Embryonic facial prominence (tissue), 1 donor: ENCODE measurements at regions not wholly inside any gene's neighbourhood (a gene's known extent, or its start where the extent isn't known, plus 50 kb on each side); places are given as distances from the start of the nearest gene placed in this dataset.

ENCODE experiments used
- DNase-seq: peaks from one replicate; pipeline ENCODE4 v3.0.0-alpha.2; 2016; ENCODE audit errors: extremely low spot score

DNA sequence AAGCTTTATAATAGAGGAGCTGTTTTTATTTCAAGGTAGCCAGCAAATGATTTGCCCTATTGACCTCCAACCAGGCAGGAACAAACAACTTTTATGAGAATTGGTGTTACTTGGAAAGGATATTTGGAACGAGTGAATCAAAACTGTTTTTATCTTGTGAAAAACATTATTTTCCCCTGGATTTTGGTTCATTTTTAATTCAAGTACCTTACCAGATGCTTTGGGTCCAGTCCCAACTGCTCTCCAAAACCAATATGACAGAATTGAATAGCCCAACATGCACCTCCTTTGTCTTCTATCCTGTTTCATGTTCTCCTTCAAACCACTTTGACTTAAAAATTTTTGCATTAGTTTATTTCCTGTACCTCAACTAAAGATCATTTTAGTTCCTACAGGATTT lies 178.6 kb upstream of the RBMS1 start:
- no peak for DNase-seq

DNA sequence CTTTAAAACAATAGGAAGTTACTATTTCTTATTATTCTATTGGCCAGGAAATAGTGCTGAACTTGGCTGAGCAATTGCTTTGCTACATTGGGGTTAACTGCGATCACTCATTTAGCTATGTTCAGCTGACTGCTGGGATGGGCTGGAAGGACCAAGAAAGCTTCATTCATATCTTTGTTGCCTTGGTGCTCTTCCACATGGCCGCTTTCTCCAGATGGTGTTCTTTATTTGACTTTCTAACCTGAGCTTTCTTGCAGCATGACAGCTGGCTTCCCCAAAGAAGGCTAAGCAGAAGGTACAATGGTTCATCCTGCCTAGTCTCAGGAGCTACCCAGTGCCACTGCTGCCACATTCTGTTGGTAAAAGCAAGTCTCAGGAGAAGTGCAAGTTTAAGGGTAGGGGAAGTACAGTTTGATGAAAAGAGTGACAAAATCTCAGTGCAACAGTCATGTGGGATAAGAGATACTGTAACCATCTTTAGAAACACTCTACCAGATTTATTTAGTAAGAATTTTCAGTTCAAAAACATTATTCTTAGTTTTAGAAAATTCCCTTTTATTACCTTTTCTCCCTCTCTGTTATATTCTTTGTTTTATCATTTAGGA lies 180.6 kb upstream of the RBMS1 start:
- no peak for DNase-seq

DNA sequence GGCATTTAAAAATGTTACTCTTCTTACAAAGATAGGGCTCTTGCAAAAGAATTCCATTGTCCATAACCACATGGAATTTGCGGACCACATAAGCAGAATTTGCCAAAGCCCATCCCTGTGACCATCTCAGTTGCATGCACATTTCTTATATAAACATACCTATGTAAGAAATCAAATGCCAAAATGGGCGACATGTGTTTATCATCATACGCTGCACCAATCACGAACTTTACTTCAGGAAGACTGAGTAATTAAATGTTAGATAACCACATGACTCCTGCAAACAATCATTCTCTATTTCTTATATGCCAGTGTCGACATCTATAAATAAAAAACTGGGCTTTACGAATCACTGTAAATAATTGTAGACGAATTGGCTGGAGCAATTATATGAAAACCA lies 186.1 kb upstream of the RBMS1 start:
- no peak for DNase-seq

DNA sequence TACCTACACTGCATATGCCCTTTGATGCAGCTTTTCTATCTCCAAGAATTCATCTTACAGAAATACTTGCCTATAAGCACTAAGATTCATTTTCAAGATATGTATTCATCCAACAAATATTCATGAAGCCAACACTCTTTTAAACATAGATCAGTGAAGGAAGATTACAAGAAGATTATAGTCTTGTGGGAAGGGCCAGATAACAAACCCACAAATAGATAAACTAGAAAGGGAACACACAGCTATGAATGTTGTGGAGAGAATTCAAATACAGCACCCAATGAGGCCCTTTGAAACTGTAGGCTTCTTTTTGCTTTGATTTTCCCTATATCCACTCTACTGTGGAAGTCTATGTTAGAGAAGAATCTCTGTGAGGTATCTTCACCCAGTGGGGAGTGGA lies 186.7 kb upstream of the RBMS1 start:
- no peak for DNase-seq

DNA sequence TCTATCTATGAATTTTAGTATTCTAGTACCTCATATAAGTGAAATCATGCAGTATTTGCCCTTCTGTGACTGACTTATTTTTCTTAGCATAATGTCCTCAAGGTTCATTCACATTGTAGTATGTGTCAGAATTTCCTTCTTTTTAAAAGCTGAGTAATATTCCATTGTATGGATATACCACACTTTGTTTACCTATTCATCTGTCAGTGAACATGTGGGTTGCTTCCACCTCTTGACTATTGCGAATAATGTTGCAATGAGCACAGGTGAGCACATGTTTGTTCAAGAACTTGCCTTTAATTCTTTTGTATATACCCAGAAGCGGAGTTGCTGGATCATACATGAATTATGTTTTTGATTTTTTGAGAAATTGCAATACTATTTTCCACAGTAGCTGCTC lies 187.4 kb upstream of the RBMS1 start:
- DNase-seq: no peak

DNA sequence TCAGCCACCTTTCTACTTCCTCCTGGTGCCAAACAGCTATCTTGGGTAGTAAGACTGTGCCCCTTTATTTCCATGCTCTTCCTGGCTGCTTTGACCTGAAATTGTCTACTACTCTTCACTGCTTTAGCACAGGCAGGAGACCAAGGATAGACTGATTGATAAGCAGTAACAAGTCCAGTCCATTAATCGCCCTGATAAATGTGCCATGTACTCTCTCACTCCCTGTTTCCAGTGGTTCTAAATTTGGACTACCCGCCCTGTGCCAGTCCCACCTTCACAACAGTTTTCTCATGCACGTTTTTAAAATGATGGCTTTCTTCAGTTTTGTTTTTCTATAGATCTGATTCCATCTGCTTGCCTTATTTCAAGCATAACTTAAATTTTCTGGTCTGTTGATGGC lies 189.6 kb upstream of the RBMS1 start:
- DNase-seq: no peak

DNA sequence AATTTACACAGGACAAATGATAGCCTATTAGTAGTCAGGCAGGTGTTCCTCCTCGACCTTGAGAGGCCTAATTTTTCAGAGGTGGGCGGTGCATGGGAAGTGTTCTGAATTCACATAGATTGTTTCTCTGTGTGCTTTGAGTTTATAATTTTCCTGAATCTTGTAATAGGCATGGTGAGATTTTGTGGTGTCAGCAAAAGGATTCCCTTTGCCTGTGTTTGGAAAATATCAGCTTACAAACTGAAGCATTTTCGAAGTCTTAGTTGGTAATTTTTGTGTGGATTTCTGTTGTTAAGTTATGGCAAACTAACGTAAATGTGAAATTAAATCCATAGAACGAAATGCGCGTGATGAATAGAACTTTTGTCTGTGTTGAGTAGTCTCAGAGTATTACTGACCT lies 194.0 kb upstream of the RBMS1 start:
- no peak for DNase-seq

DNA sequence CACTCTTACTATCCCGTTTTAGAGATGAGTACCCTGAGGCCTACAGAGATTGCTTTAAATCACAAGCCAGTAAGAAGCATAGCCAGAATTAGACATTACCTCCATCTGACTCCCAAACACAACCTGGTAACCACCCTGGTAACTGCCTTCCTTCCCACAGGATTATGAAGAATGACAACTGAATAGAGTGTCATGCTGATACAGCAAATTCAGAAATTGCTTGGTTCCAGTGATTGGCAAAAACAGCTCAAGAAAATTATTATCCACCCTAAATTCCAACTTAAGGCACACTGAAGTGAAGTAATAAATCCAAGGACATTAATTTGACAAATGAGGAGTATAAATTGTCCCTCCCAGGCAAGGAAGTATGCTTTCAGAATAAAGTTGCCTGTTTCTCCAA lies 195.8 kb upstream of the RBMS1 start:
- no peak for DNase-seq

DNA sequence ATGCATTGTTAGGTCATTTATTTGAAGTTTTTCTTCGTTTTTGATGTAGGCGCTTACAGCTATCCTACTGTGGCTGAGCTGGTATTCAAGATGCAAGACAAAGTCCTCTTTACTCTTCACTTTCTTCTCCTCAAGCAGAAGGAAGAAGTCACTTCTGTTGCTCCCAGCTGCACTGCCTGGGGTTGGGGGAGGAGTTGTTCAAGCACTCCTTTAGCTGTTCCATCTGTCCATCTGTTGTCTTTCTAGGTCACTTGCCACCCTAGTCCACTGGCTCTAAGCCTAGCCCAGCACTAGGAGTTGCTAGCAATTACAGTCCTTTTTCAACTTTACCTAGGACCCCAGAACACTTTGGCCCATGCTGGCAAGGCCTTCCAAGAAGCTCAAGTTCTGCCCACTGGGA lies 200.6 kb upstream of the RBMS1 start:
- DNase-seq: no peak

DNA sequence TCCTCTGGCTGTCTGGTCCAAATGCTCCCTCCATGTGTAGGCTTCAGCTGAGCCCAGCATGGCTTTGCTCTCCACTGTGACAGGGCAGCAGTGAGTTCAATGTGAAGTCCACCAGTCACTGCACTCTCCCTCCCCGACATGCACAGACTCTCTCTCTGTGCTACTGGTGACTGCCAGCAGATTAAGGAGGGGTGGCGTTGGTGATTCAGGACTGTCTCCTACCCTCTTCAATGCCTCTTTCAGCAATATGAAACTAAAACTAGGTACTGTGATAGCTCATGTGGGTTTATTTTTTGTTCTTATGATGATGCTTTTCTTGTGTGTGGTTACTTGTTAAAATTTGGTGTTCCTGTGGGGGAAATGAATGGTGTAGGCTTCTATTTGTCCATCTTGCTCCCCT lies 201.0 kb upstream of the RBMS1 start:
- DNase-seq: no peak

DNA sequence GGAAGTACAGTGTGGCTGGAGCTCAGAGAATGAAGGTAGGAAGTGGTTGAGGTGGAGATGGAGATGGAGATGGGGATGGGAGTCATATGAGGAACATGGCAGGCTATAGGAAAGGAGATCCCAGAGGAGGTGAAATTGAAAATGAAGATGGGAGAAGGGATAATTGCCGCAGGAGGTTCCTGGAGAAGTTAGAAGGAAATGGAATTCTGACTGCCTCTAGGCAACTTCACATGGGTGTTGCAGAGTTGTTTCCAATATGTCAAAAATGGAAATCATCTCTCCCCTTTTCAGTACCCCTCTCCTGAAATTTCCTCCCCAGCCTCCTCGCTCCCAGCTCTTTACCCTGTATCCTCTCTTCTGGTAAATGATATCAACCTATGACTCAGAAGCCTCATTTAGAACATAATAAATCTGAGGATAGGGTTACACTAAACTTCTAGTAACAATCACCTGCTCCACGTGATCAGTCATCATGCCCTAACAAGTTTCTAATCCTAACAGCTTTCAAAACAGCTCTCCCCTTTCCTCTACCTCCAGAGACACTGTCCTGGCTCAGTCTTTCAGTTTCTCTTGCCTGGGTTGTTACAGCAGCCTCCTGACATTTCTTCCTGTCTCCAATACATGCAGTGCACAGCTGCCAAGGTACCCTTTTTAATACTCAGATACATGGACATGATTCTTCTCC lies 201.9 kb upstream of the RBMS1 start:
- no peak for DNase-seq

DNA sequence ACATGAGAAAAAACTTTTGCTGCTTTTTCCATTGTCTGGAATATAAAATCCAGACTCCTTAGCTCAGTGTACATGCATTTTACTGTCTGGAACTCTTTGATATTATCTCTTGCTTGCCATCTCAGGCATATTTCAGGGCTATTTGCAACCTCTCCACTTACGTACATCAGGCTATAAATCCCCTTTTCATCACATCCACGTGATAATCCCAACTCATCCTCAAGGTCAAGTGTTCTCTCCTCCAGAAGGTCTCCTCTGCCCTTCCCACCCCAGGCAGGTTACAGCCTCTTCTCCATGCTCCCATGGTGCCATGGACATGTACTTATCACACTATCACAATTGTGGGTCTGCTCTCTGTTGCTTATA lies 202.5 kb upstream of the RBMS1 start:
- DNase-seq: no peak

DNA sequence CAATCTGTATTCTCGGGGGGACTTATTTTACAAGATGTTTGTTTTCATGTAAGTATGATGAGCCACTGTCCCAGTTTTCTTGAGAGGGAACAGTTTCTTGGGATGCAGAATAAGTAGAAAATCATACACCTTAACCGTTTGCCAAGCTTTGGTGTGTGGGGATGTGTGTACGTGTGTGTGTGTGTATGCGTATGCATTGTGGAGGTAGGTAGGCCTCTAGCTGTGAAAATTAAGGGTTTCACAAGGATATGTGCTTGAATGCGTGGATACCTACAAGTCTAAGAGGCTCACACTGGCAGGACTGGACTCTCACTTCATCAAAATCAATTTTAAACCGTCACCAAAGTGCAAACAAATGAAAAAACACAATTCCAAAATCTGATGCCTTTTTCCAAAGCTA lies 204.2 kb upstream of the RBMS1 start:
- DNase-seq: no peak

DNA sequence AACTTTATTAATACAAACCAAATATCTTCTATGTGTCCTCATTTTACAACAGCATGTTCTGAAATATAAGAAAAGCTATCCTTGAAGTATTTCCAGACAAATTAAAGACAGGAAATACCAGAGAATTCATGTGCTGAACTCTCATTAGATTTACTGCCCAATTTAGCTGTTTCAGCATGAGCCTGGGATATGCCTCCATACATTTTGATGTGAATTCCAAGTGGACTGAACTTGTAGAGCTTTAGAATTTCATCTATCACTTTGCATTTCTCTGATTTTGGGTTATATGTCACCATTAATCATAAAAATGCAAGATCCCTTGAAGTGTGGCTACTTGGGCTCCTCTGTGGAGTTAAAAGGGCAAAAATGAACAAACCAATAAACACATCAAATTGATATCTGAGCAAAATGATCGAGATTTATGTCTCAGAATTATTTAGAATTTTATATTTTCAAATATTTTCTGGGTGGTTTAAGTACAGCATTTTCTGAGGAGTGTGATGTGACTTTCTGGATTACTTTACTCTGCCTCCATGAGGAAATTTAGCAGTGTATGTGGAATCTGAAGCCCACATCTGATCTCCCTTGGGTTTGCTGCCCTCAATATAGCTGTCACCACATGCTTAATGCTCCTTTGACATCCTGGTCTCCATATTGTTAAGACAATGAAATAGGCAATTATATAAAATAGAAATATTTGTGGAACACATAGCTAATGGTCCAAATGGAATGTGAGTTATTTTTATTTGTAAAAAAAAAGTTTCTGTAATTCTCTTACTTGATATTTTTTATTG lies 206.6 kb upstream of the RBMS1 start:
- no peak for DNase-seq

DNA sequence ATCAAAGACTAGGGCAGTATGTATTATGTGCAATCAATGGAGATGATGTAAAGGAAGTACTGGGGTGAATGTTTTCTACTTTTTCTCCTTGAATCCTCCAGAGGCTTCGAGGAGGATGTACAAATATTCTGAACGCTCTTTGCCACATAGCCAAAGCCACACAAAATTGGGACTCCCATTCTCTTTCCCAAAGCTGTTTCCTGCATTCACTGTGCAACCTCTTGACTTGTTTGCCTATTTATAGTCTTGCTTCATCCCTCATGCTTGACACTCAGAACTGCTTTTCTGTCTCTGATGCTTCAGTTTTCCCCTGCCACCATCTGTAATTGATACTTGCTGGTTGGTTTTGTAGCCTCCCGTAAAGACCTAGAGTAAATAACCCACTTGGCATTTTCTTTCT lies 208.2 kb upstream of the RBMS1 start:
- no peak for DNase-seq

DNA sequence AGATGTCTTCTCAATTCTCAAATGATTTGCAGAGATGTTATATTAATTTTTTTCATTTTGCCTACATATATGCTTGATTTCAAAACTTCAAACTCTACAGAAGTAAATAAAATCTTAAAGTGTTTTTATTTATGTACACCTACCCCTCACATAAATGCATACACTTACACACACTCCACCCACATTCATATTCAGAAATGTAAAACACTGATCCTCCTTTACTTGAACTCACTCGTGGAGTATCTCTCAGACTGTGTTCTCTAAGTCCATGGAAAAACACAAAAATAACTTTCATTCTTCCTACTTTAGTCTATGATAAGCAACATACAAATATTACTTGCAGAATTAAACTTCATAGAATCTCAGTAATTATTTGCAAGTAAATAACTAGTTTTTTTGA lies 209.1 kb upstream of the RBMS1 start:
- no peak for DNase-seq

DNA sequence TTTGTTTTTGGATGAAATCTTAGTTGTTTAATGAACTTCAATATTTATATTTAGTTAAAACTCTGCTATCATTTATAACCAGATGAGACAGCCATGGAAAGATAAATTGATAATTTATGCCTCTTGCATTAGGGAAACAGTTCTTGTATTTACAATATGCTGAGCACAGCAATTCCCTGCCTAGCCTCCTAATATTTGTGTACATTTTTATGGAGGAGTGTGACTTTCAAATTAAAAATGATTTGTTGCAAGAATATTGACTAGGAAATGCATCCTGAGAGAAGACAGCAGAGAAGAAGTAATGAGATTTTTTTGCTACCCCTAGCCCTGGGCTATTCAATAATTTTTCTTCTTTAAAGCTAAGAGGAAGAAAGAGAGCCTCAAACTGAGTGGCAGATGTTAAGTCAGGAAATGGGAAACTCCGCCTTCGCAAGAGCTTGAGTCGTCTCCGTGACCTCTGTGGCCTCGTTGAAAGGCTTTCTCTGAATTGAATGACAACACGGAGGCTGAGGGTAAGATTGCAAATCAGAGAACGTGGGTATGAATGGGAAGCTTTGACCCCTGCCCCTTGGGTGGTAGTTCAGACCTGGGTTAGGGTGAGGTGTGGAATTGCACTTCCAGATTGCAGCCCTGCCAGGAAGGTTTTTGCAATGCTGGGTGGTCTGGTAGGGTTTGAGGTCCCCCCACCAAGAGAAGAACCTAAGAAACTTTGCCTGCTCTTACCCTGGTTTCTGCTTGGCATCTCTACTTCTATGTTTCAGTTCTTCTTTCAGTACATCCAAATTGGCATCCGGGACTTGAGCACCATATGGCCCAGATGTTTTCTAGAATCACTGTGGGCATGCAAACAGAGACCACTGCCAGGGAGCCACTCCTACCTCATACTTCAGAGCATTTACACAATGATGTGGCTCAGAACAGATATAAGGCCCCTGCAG lies 210.3 kb upstream of the RBMS1 start:
- DNase-seq: no peak

DNA sequence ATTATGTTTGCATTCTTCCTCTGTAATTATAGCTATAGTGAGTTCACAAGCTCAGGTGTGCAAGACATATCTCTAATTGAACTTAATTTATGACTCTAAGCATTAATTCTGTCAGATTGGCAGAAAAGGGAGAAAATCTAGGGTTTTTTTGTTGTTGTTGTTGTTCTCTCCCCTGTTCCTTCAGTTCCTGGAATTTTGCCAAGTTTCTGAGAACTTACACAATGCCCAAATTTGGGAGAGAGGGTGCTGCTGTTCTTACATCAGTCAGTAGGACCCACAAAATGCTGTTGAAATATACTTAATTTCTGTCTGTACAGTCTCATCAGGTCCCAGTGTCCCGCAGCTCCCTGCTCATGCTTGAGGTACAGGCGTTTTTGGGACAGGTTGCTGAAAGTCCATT lies 221.8 kb upstream of the RBMS1 start:
- DNase-seq: no peak

DNA sequence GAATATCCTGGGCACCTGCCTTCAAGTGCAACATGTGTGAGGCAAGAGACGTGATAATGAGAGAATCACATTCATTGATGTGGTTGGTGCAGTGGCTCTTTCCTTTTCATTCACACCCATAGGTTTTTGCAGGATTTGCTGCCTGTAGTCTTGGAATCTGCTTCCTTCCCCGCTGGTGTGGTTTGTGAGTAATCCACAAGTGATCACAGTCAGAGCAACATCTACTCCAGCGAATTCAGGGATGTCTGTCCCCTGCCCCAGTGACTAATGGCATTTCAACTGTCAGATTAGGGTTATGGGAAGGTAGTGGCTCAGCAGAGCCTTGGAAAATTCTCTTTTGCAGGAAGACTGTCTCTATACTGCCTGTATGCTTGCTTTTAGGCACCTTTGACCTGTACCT lies 225.5 kb upstream of the RBMS1 start:
- DNase-seq: no peak

DNA sequence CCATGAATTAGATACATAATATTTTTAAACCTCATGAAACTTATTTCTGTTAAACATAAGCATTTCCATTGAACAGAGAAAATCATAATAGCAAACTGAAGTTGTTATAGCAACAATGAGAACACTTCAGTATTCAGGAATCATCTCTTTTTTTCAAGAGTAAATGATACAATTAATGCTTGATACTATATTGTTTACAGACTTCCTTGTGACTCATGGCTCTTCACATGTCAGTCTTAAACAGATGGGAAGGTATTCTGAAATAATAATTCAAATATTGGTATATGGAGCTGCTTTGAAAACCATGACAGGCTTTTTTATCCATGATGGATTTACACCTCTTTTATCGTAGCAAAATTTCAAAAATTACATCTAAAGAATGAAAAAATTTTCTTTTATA lies 226.5 kb upstream of the RBMS1 start:
- no peak for DNase-seq

DNA sequence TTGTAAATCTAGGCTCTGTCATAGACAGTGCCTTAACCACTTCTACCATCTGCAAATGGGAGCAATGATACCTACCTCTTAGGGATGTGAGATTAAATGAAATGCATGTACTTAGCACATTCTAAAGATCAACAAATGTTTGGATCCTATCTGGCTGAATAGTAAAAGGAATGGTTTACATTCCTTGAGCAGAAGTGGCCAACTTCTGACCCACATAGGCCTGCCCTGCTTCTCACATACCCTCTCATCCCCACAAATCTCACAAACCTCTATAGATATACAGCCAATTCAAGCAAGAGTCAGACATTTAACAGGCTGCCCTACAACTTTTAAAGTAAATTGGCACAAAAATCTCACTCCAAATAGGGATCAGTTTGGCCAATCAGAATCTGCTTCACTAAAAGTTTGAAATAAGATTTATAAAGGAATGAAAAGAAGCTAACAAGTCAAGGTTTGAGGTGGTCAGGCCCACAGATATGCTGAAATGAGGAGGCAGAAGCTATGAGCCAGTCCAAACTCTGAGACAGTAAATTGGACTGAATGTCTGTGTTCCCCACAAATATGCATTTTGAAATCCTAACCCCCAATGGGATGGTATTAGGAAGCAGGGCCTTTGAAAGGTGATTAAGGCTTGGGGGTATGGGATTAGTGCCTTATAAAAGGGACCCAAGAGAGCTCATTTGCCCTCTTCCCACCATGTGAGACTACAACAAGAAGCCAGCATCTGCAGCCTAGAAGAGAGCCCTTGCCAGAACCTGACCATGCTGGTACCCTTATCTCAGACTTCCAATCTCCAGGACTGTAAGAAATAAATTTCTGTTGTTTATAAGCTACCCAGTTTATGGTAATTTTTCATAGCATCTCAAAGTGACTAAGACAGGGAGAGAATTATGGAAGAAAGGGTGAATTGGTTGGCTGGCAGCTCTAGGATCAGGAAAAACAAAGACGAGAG lies 227.8 kb upstream of the RBMS1 start:
- no peak for DNase-seq
